ACC112 (cell line): ENCODE measurements at regions not wholly inside any gene's neighbourhood (a gene's known extent, or its start where the extent isn't known, plus 50 kb on each side); places are given as distances from the start of the nearest gene placed in this dataset.

ENCODE experiments used
- H2AFZ ChIP-seq: fragments of 200-600 bp; sonication (generic); one replicate; pipeline ENCODE4 v1.6.0; 2017; ENCODE audit warnings: antibody characterized with exemption, low read length; ENCODE audit not compliant: unreplicated experiment
- H3K27ac ChIP-seq: fragments of 200-600 bp; sonication (generic); 2 replicates; pipeline ENCODE4 v1.5.1; 2014; ENCODE audit warnings: low read depth, mild to moderate bottlenecking, antibody characterized with exemption, low read length, moderate library complexity
- H3K27me3 ChIP-seq: fragments of 200-600 bp; sonication (generic); 2 replicates; pipeline ENCODE4 v1.6.1; 2014; ENCODE audit warnings: mild to moderate bottlenecking, antibody characterized with exemption, low read length, moderate library complexity, mixed read lengths; ENCODE audit not compliant: insufficient read depth
- H3K36me3 ChIP-seq: fragments of 200-600 bp; sonication (generic); 2 replicates; pipeline ENCODE4 v1.6.1; 2016; ENCODE audit warnings: mild to moderate bottlenecking, antibody characterized with exemption, low read length, moderate library complexity, mixed read lengths; ENCODE audit not compliant: insufficient read depth
- H3K4me1 ChIP-seq: fragments of 200-600 bp; sonication (generic); one replicate; pipeline ENCODE4 v1.6.1; 2016; ENCODE audit warnings: low read length, mixed read lengths; ENCODE audit not compliant: insufficient read depth, unreplicated experiment, control insufficient read depth
- H3K4me3 ChIP-seq: fragments of 200-600 bp; sonication (generic); 2 replicates; pipeline ENCODE4 v1.5.1; 2014; ENCODE audit warnings: mild to moderate bottlenecking, low read depth, low read length
- H3K79me2 ChIP-seq: fragments of 200-600 bp; sonication (generic); one replicate; pipeline ENCODE4 v1.6.0; 2016; ENCODE audit warnings: low read length; ENCODE audit not compliant: control insufficient read depth, unreplicated experiment, insufficient read depth

- no peak overlapping the region for H2AFZ ChIP-seq
- H3K36me3 ChIP-seq = no peaks in the 10 kb centered on the region
- no peaks in the 10 kb centered on the region for H3K27me3 ChIP-seq
- H3K79me2 ChIP-seq = no peaks in the 10 kb centered on the region
- H3K27ac ChIP-seq = no peak overlapping the region
- H3K4me3 ChIP-seq = no peak overlapping the region
- H3K4me1 ChIP-seq = no peaks in the 10 kb centered on the region
Measured at GRCh38 chr4:104979083-104979760, 167.5 kb upstream of the TET2 start.

GRCh38 chr4:104983615-104984179 lies 163.0 kb upstream of the TET2 start:
- no peak overlapping the region for H3K27ac ChIP-seq
- no peaks in the 10 kb centered on the region; the same call in 1 of the 2 replicates for H3K27me3 ChIP-seq
- H3K36me3 ChIP-seq = no peaks in the 10 kb centered on the region
- no peaks in the 10 kb centered on the region for H3K4me1 ChIP-seq
- H3K4me3 ChIP-seq = no peak overlapping the region
- no peak overlapping the region for H2AFZ ChIP-seq
- no peaks in the 10 kb centered on the region for H3K79me2 ChIP-seq

- no peak overlapping the region for H2AFZ ChIP-seq
- no peaks in the 10 kb centered on the region for H3K36me3 ChIP-seq
- no peaks in the 10 kb centered on the region; the same call in 1 of the 2 replicates for H3K27me3 ChIP-seq
- no peak overlapping the region for H3K4me3 ChIP-seq
- no peaks in the 10 kb centered on the region for H3K79me2 ChIP-seq
- no peak overlapping the region for H3K27ac ChIP-seq
- H3K4me1 ChIP-seq = no peaks in the 10 kb centered on the region
Measured at GRCh38 chr4:104986306-104986705, 160.4 kb upstream of the TET2 start.

GRCh38 chr4:104989371-104989770 lies 157.3 kb upstream of the TET2 start:
- Histone ChIP-seq H3K27me3 (no peaks in the 10 kb centered on the region; the same call in 1 of the 2 replicates), H3K4me3 (no peak overlapping the region), H3K27ac (no peak overlapping the region), H3K36me3 (no peaks in the 10 kb centered on the region), H2AFZ (no peak overlapping the region), H3K79me2 (no peaks in the 10 kb centered on the region), H3K4me1 (no peaks in the 10 kb centered on the region)

GRCh38 chr4:105002278-105002677 lies 144.4 kb upstream of the TET2 start:
- H3K79me2 ChIP-seq = no peaks in the 10 kb centered on the region
- no peaks in the 10 kb centered on the region for H3K4me1 ChIP-seq
- no peak overlapping the region for H3K4me3 ChIP-seq
- H3K27ac ChIP-seq = no peak overlapping the region
- no peaks in the 10 kb centered on the region for H3K27me3 ChIP-seq
- H2AFZ ChIP-seq = no peak overlapping the region
- no peaks in the 10 kb centered on the region for H3K36me3 ChIP-seq

GRCh38 chr4:105014234-105014633 lies 132.4 kb upstream of the TET2 start:
- H3K27me3 ChIP-seq = no peaks in the 10 kb centered on the region
- H2AFZ ChIP-seq = no peak overlapping the region
- no peak overlapping the region for H3K27ac ChIP-seq

GRCh38 chr4:105014635-105015034 lies 132.0 kb upstream of the TET2 start:
- Histone ChIP-seq H3K4me3 (no peak overlapping the region), H3K4me1 (no peaks in the 10 kb centered on the region), H3K79me2 (no peaks in the 10 kb centered on the region), H3K27me3 (no peaks in the 10 kb centered on the region), H2AFZ (no peak overlapping the region), H3K27ac (no peak overlapping the region), H3K36me3 (no peaks in the 10 kb centered on the region)

More at GRCh38 chr4:105014234-105014633, 132.4 kb upstream of the TET2 start:
- no peaks in the 10 kb centered on the region for H3K79me2 ChIP-seq
- H3K4me1 ChIP-seq = no peaks in the 10 kb centered on the region
- H3K36me3 ChIP-seq = no peaks in the 10 kb centered on the region
- H3K4me3 ChIP-seq = no peak overlapping the region

- Histone ChIP-seq H3K4me3 (no peak overlapping the region), H3K4me1 (no peaks in the 10 kb centered on the region), H2AFZ (no peak overlapping the region), H3K27me3 (no peaks in the 10 kb centered on the region), H3K79me2 (no peaks in the 10 kb centered on the region), H3K27ac (no peak overlapping the region), H3K36me3 (no peaks in the 10 kb centered on the region)
Measured at GRCh38 chr4:105015750-105016149, 130.9 kb upstream of the TET2 start.

- Histone ChIP-seq H3K4me3 (no peak overlapping the region), H3K4me1 (no peaks in the 10 kb centered on the region), H2AFZ (no peak overlapping the region), H3K79me2 (no peaks in the 10 kb centered on the region), H3K27me3 (no peaks in the 10 kb centered on the region), H3K27ac (no peak overlapping the region), H3K36me3 (no peaks in the 10 kb centered on the region)
Measured at GRCh38 chr4:105022811-105023667, 123.6 kb upstream of the TET2 start.

GRCh38 chr4:105023668-105024055 lies 123.0 kb upstream of the TET2 start:
- H3K27me3 ChIP-seq = no peaks in the 10 kb centered on the region
- no peaks in the 10 kb centered on the region for H3K4me1 ChIP-seq
- H3K27ac ChIP-seq = no peak overlapping the region
- H2AFZ ChIP-seq = no peak overlapping the region
- no peaks in the 10 kb centered on the region for H3K36me3 ChIP-seq
- H3K4me3 ChIP-seq = no peak overlapping the region
- no peaks in the 10 kb centered on the region for H3K79me2 ChIP-seq
